ENCODE measurements at regions not wholly inside any gene's neighbourhood (a gene's known extent, or its start where the extent isn't known, plus 50 kb on each side); places are given as distances from the start of the nearest gene placed in this dataset.

DNA sequence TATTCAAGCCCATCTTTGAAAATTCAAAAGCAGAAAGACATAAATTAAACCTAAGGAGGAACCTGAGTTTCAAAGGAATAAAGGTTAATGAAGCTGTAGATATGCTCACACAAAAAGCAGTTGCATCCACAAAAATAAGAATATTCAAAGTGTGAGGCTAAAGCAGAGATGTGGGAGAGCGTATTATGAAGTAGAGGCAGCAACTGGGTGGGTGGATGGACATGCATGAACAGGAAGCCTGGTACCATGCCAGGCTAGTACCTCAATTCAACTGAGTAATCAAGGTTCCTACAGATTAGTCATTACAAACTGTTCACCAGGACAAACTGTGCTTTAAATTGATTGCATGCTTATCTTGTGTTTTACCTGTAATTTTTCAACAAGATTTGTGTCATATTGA is 330.0 kb upstream of the PKDCC start:
- H3K4me3 ChIP-seq (ENCODE audit: low read depth in 1 of 2, low read length in 2 of 2): no peak overlapping the region
- H3K4me1 ChIP-seq (ENCODE audit: control insufficient read depth in 1 of 2, insufficient read depth in 2 of 2, low read length in 2 of 2): peaks cover 0 to 17% of the 10 kb centered on the region in 2 donors
- no peaks in the 10 kb centered on the region for H3K36me3 ChIP-seq (ENCODE audit: control insufficient read depth in 1 of 2, insufficient read depth in 2 of 2, low read length in 2 of 2)

DNA sequence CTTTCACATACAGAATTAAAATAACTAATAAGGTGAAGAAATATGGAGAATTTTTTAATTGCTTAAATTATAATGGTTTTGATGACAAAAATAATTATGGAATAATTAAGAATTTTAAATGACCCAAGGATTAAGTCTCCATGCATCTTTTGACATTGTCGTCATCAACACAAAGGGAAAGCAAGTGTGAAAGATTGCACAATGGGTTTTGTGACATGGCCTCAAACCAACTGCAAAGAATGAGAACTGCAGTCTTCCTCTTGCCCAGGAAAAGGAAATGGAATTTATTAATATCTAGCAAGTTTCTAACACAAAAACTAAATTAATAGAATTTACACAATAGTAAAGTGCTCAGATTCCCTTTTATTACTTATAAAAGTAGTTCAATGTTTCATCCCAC is 329.1 kb upstream of the PKDCC start:
- Histone ChIP-seq H3K27ac (ENCODE audit: low read depth, low read length) (no peak overlapping the region), H3K4me1 (ENCODE audit: control insufficient read depth in 1 of 2, insufficient read depth in 2 of 2, low read length in 2 of 2) (peaks cover 0 to 13% of the 10 kb centered on the region in 2 donors), H3K9ac (ENCODE audit: low read depth in 1 of 2, low read length in 2 of 2) (no peak overlapping the region), H3K27me3 (ENCODE audit: control insufficient read depth in 1 of 2, insufficient read depth in 2 of 2, low read length in 2 of 2) (no peaks in the 10 kb centered on the region), H3K4me3 (ENCODE audit: low read depth in 1 of 2, low read length in 2 of 2) (no peak overlapping the region), H3K9me3 (ENCODE audit: control insufficient read depth in 1 of 2, low read length in 2 of 2) (no peaks in the 10 kb centered on the region), H3K36me3 (ENCODE audit: control insufficient read depth in 1 of 2, insufficient read depth in 2 of 2, low read length in 2 of 2) (no peaks in the 10 kb centered on the region)

More for the DNA sequence above, 330.0 kb upstream of the PKDCC start:
- Histone ChIP-seq H3K27ac (ENCODE audit: low read depth, low read length) (no peak overlapping the region), H3K9ac (ENCODE audit: low read depth in 1 of 2, low read length in 2 of 2) (no peak overlapping the region), H3K9me3 (ENCODE audit: control insufficient read depth in 1 of 2, low read length in 2 of 2) (no peaks in the 10 kb centered on the region), H3K27me3 (ENCODE audit: control insufficient read depth in 1 of 2, insufficient read depth in 2 of 2, low read length in 2 of 2) (no peaks in the 10 kb centered on the region)

DNA sequence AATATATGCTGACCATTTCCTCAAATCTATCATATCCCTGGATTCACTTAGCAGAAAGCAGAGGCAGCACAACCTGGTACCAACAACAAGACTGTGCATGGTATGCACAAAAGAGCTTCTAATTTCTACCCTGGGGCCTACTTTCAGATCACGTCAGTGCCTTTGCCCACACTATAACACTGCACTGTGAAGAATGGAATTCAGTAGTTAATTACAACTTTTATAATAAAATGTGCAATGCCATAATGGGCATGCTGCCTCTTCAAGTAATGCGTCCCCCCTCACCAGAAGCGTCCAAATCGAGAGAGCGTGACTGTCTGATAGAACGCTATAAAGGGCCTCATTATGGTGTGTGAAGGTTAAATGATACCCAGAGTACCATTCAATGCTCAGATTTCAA is 328.1 kb upstream of the PKDCC start:
- Histone ChIP-seq H3K9me3 (ENCODE audit: control insufficient read depth in 1 of 2, low read length in 2 of 2) (no peaks in the 10 kb centered on the region), H3K27me3 (ENCODE audit: control insufficient read depth in 1 of 2, insufficient read depth in 2 of 2, low read length in 2 of 2) (no peaks in the 10 kb centered on the region), H3K36me3 (ENCODE audit: control insufficient read depth in 1 of 2, insufficient read depth in 2 of 2, low read length in 2 of 2) (no peaks in the 10 kb centered on the region), H3K4me3 (ENCODE audit: low read depth in 1 of 2, low read length in 2 of 2) (no peak overlapping the region), H3K9ac (ENCODE audit: low read depth in 1 of 2, low read length in 2 of 2) (no peak overlapping the region), H3K27ac (ENCODE audit: low read depth, low read length) (no peak overlapping the region), H3K4me1 (ENCODE audit: control insufficient read depth in 1 of 2, insufficient read depth in 2 of 2, low read length in 2 of 2) (peaks cover 0 to 12% of the 10 kb centered on the region in 2 donors)

DNA sequence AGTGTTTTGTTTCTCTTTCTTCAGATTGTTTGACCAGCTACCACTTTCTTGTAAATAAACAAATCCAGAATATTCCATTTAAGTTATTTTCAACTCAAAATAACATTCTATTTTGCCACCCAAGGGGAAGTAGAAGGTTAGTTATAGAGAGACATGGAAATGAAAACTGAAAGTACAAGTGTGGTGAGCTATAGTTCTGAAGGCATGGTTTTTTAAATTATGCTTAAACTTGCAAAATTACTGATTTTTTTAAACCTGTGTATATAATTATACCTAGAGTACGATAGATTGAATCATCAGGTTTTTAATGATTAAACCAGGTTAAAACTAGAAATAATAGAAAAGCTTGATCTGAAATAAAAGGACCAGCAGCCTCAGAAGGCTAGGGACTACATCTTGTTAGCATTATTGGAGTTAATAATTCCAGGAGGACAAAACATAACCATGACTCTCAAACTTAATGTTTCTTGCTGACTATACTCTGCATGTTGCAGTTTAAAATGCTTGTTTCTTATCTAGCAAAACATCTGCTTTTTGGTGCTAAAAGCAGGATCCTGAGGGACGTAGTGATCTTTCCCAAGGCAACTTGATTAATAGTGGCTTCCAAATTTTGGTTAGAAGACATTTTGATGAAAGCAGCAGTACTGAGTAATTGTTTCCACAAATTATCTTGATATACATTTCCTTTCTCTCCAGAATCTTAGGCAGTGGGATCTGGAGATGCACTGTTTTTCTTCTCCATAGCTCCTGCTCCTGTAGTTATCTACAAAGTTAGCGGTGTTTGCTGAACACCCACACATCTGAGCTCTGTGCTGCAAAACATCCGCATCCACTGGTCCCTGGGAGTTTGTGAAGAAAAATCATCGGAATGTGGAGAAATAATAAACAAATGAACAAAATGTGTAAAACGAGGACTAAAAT is 327.2 kb upstream of the PKDCC start:
- Histone ChIP-seq H3K36me3 (ENCODE audit: control insufficient read depth in 1 of 2, insufficient read depth in 2 of 2, low read length in 2 of 2) (no peaks in the 10 kb centered on the region), H3K4me1 (ENCODE audit: control insufficient read depth in 1 of 2, insufficient read depth in 2 of 2, low read length in 2 of 2) (peaks cover 0 to 12% of the 10 kb centered on the region in 2 donors), H3K9ac (ENCODE audit: low read depth in 1 of 2, low read length in 2 of 2) (no peak overlapping the region), H3K4me3 (ENCODE audit: low read depth in 1 of 2, low read length in 2 of 2) (no peak overlapping the region), H3K27me3 (ENCODE audit: control insufficient read depth in 1 of 2, insufficient read depth in 2 of 2, low read length in 2 of 2) (no peaks in the 10 kb centered on the region), H3K9me3 (ENCODE audit: control insufficient read depth in 1 of 2, low read length in 2 of 2) (no peaks in the 10 kb centered on the region), H3K27ac (ENCODE audit: low read depth, low read length) (no peak overlapping the region)

DNA sequence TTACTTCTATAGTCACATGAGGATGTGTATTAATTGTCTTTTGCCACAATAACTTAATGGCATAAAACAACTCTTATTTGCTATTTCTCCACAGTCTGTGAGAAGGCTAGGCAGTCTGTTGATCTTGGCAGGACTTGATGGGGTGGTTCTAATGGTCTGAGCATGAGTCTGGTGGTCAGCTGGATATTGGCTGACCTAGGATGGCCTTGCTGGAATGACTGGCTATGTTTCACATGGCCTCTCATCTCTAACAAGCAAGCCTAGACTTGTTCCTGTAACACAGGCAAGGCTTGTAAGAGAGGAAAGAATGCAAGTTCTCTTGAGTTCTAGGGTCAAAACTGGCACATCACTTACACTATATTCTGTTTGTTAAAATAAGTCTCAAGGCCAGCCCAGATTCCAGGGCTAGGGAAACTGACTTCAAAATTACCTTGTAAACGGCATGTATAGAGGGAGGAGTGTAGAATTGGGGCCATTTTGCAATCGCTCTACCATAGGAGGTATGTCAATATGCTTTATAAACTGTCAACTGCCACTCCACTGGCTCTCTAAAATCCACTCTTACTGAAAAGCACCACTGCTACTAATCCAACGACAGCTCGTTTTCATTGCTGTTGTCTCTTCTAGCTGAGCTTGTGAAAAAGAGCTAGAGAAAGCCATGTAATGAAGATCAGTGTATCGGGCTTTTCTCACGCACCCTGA is 325.0 kb upstream of the PKDCC start:
- H3K27me3 ChIP-seq (ENCODE audit: control insufficient read depth in 1 of 2, insufficient read depth in 2 of 2, low read length in 2 of 2): no peaks in the 10 kb centered on the region
- H3K27ac ChIP-seq (ENCODE audit: low read depth, low read length): no peak overlapping the region
- no peaks in the 10 kb centered on the region for H3K9me3 ChIP-seq (ENCODE audit: control insufficient read depth in 1 of 2, low read length in 2 of 2)
- H3K9ac ChIP-seq (ENCODE audit: low read depth in 1 of 2, low read length in 2 of 2): no peak overlapping the region
- H3K4me3 ChIP-seq (ENCODE audit: low read depth in 1 of 2, low read length in 2 of 2): no peak overlapping the region
- peaks cover 0 to 4% of the 10 kb centered on the region in 2 donors for H3K4me1 ChIP-seq (ENCODE audit: control insufficient read depth in 1 of 2, insufficient read depth in 2 of 2, low read length in 2 of 2)
- no peaks in the 10 kb centered on the region for H3K36me3 ChIP-seq (ENCODE audit: control insufficient read depth in 1 of 2, insufficient read depth in 2 of 2, low read length in 2 of 2)

DNA sequence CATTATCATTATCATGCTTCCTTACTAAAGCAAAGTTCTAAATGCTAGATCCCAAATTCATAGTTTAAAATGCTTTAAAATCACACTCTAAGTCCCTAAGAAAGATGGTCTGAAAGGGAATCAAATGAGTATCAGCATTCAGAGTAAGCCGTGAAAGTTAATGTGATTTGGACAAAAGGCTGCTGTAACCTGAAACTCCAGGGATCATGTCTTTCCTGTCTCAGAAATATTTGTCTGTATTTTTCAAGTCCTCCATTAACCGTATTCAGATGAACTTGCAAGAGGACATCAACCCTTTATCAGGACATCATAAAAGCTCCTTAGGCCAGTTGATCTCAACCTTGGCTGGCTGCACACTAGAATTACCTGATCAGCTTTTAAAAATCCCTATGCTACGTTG is 324.3 kb upstream of the PKDCC start:
- Histone ChIP-seq H3K4me3 (ENCODE audit: low read depth in 1 of 2, low read length in 2 of 2) (no peak overlapping the region), H3K9me3 (ENCODE audit: control insufficient read depth in 1 of 2, low read length in 2 of 2) (no peaks in the 10 kb centered on the region), H3K27me3 (ENCODE audit: control insufficient read depth in 1 of 2, insufficient read depth in 2 of 2, low read length in 2 of 2) (no peaks in the 10 kb centered on the region), H3K27ac (ENCODE audit: low read depth, low read length) (no peak overlapping the region), H3K9ac (ENCODE audit: low read depth in 1 of 2, low read length in 2 of 2) (no peak overlapping the region), H3K4me1 (ENCODE audit: control insufficient read depth in 1 of 2, insufficient read depth in 2 of 2, low read length in 2 of 2) (peaks cover 0 to 4% of the 10 kb centered on the region in 2 donors), H3K36me3 (ENCODE audit: control insufficient read depth in 1 of 2, insufficient read depth in 2 of 2, low read length in 2 of 2) (no peaks in the 10 kb centered on the region)

DNA sequence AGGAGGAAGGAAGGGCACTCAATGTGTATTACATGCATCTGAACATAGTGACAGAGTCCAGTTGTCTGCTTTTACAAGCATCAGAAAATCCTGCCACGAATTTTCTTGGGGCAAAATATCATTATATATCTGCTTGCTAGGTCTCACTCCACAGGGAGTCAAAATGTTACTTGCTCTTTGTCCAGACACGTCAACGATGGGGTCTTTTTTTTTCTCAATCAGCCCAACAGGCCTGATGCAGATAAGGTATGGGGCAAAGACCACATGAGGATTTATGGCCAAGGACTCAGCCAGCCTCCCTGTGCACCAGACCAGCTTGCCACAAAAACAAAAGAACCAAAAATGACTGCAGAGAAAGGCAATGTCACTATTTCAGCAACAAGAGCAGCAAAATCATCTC is 323.4 kb upstream of the PKDCC start:
- Histone ChIP-seq H3K4me3 (ENCODE audit: low read depth in 1 of 2, low read length in 2 of 2) (no peak overlapping the region), H3K27me3 (ENCODE audit: control insufficient read depth in 1 of 2, insufficient read depth in 2 of 2, low read length in 2 of 2) (no peaks in the 10 kb centered on the region), H3K27ac (ENCODE audit: low read depth, low read length) (no peak overlapping the region), H3K9ac (ENCODE audit: low read depth in 1 of 2, low read length in 2 of 2) (no peak overlapping the region), H3K4me1 (ENCODE audit: control insufficient read depth in 1 of 2, insufficient read depth in 2 of 2, low read length in 2 of 2) (peaks cover 0 to 4% of the 10 kb centered on the region in 2 donors), H3K9me3 (ENCODE audit: control insufficient read depth in 1 of 2, low read length in 2 of 2) (no peaks in the 10 kb centered on the region), H3K36me3 (ENCODE audit: control insufficient read depth in 1 of 2, insufficient read depth in 2 of 2, low read length in 2 of 2) (no peaks in the 10 kb centered on the region)

DNA sequence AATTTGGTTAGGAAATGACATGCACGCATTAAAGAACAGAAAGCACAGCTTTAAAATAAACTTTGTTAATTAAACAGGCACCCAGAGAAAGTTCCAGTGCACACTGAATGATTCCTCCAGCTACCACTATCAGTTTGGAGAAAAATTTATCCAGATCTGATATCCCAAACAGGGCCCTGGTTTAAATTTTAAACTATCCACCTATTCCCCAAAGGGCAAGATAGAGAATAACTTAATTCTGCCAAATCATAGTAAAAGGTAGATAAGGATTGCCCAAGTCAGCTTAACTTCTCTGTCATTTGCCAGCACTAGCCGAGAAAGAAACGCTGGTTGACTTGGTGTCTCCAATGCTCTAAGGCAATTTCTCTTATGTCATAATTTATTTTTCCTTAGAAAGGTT is 321.9 kb upstream of the PKDCC start:
- Histone ChIP-seq H3K27ac (ENCODE audit: low read depth, low read length) (no peak overlapping the region), H3K4me3 (ENCODE audit: low read depth in 1 of 2, low read length in 2 of 2) (no peak overlapping the region), H3K36me3 (ENCODE audit: control insufficient read depth in 1 of 2, insufficient read depth in 2 of 2, low read length in 2 of 2) (no peaks in the 10 kb centered on the region), H3K27me3 (ENCODE audit: control insufficient read depth in 1 of 2, insufficient read depth in 2 of 2, low read length in 2 of 2) (no peaks in the 10 kb centered on the region), H3K9me3 (ENCODE audit: control insufficient read depth in 1 of 2, low read length in 2 of 2) (no peaks in the 10 kb centered on the region), H3K9ac (ENCODE audit: low read depth in 1 of 2, low read length in 2 of 2) (no peak overlapping the region), H3K4me1 (ENCODE audit: control insufficient read depth in 1 of 2, insufficient read depth in 2 of 2, low read length in 2 of 2) (no peaks in the 10 kb centered on the region)

DNA sequence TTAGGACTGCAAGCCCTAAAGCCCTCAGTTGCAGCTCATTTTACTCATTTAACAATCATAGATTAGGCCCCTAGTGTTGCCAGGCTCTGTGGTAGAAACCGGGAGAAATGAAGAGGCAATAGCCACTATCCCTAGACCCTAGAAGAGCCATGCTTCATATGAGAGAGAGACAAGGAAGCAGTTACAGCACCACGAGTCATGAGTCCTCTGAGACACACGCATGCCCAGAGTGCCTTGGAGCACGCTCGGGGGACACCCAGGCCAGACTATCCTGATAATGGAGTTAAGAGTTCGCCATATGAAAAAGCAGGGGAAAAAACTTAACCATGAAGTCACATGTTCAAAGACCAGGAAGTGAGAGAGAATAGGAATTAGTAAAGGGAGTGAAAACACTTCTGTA is 321.5 kb upstream of the PKDCC start:
- H3K27me3 ChIP-seq (ENCODE audit: control insufficient read depth in 1 of 2, insufficient read depth in 2 of 2, low read length in 2 of 2): no peaks in the 10 kb centered on the region
- H3K36me3 ChIP-seq (ENCODE audit: control insufficient read depth in 1 of 2, insufficient read depth in 2 of 2, low read length in 2 of 2): no peaks in the 10 kb centered on the region
- no peaks in the 10 kb centered on the region for H3K9me3 ChIP-seq (ENCODE audit: control insufficient read depth in 1 of 2, low read length in 2 of 2)
- no peak overlapping the region for H3K27ac ChIP-seq (ENCODE audit: low read depth, low read length)
- no peak overlapping the region for H3K4me3 ChIP-seq (ENCODE audit: low read depth in 1 of 2, low read length in 2 of 2)
- no peak overlapping the region for H3K9ac ChIP-seq (ENCODE audit: low read depth in 1 of 2, low read length in 2 of 2)
- H3K4me1 ChIP-seq (ENCODE audit: control insufficient read depth in 1 of 2, insufficient read depth in 2 of 2, low read length in 2 of 2): no peaks in the 10 kb centered on the region

DNA sequence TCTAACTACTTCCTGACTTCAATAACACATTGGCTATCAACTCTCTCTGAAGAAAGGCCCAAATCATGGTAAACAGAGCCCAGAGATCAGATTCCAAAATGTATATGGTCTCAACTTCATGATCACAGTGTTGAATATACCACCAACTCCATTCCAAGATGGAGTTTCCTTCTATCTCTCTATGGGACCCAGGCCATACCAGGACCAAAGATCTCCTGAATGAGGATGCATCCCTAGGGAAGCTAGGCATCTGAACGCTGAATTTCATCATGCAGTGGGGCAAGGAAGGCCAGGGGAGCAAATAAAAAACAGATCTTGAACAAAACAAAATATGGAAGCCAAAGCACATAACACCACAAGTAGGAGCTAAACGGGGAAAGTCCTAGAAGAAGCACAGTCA is 320.7 kb upstream of the PKDCC start:
- Histone ChIP-seq H3K4me1 (ENCODE audit: control insufficient read depth in 1 of 2, insufficient read depth in 2 of 2, low read length in 2 of 2) (no peaks in the 10 kb centered on the region), H3K36me3 (ENCODE audit: control insufficient read depth in 1 of 2, insufficient read depth in 2 of 2, low read length in 2 of 2) (no peaks in the 10 kb centered on the region), H3K4me3 (ENCODE audit: low read depth in 1 of 2, low read length in 2 of 2) (no peak overlapping the region), H3K9me3 (ENCODE audit: control insufficient read depth in 1 of 2, low read length in 2 of 2) (no peaks in the 10 kb centered on the region), H3K27ac (ENCODE audit: low read depth, low read length) (no peak overlapping the region), H3K27me3 (ENCODE audit: control insufficient read depth in 1 of 2, insufficient read depth in 2 of 2, low read length in 2 of 2) (no peaks in the 10 kb centered on the region), H3K9ac (ENCODE audit: low read depth in 1 of 2, low read length in 2 of 2) (no peak overlapping the region)
